B cell (primary cell): ENCODE measurements at regions not wholly inside any gene's neighbourhood (a gene's known extent, or its start where the extent isn't known, plus 50 kb on each side); places are given as distances from the start of the nearest gene placed in this dataset.

Experiments used
- CTCF ChIP-seq: fragments of 200-600 bp; IDR thresholded peaks from one replicate; pipeline ENCODE4 v1.8.0; 2022; ENCODE audit warnings: antibody characterized with exemption, mild to moderate bottlenecking
- EZH2 ChIP-seq: IDR thresholded peaks from 2 replicates; pipeline ENCODE4 v1.6.1; 2012; ENCODE audit warnings: borderline replicate concordance, low read depth, mild to moderate bottlenecking, moderate library complexity, low read length; ENCODE audit not compliant: insufficient read depth, poor library complexity, severe bottlenecking

DNA sequence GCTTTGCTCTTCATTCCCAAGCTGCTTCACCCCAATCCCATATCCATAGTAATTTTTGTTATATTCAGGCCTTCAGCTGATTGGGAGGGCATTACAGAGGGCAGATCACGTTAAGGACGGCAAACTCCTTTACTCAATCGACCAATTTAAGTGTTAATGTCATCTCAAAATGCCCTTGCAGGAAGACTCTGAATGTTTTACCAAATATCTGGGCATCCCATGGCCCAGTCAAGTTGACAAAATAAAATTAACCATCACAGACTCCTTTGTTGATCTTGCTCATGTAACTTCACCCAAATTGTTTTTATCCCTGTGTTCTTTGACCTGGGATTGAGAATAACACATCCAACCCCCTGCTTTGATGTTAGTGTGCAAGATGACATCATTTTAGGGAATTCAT is 1018.3 kb upstream of the LCORL start:
- TF ChIP-seq CTCF, result no peak
- TF ChIP-seq EZH2, result no peak
